ENCODE measurements at regions not wholly inside any gene's neighbourhood (a gene's known extent, or its start where the extent isn't known, plus 50 kb on each side); places are given as distances from the start of the nearest gene placed in this dataset.
"Not testable (repeated sequence)": the region's sequence is repeated elsewhere in the genome, so short reads cannot be mapped to it uniquely, and the experiment has no call there.

- DNase-seq (ENCODE audit: low read depth) = no peak
- no peak for TF ChIP-seq CTCF (IDR thresholded peaks at IDR 0.05; ENCODE audit: insufficient read depth, low read length)
- no peak overlapping the region for H3K4me3 ChIP-seq (ENCODE audit: low read depth, low read length)
Measured at GRCh38 chr1:94660994-94661393, 119.4 kb upstream of the F3 start.

- no peak overlapping the region for H3K4me3 ChIP-seq (ENCODE audit: low read depth, low read length)
- no peak for DNase-seq (ENCODE audit: low read depth)
- TF ChIP-seq CTCF (IDR thresholded peaks at IDR 0.05; ENCODE audit: insufficient read depth, low read length) = no peak
Measured at GRCh38 chr1:94660258-94660657, 118.7 kb upstream of the F3 start.

GRCh38 chr1:94659202-94659601, 117.6 kb upstream of the F3 start:
- not testable (repeated sequence) for H3K4me3 ChIP-seq (ENCODE audit: low read depth, low read length); DNase-seq (ENCODE audit: low read depth)

- peak; percentile 99 for DNase-seq (ENCODE audit: low read depth)
- H3K4me3 ChIP-seq (ENCODE audit: low read depth, low read length) = no peak overlapping the region
- no peak for TF ChIP-seq CTCF (IDR thresholded peaks at IDR 0.05; ENCODE audit: insufficient read depth, low read length)
Measured at GRCh38 chr1:94658221-94658620, 116.7 kb upstream of the F3 start.

GRCh38 chr1:94657776-94658175, 116.2 kb upstream of the F3 start:
- not testable (repeated sequence) for H3K4me3 ChIP-seq (ENCODE audit: low read depth, low read length); DNase-seq (ENCODE audit: low read depth)

GRCh38 chr1:94656967-94657366, 115.4 kb upstream of the F3 start:
- DNase-seq (ENCODE audit: low read depth) = no peak
- no peak for TF ChIP-seq CTCF (IDR thresholded peaks at IDR 0.05; ENCODE audit: insufficient read depth, low read length)
- H3K4me3 ChIP-seq (ENCODE audit: low read depth, low read length) = no peak overlapping the region

- no peak for TF ChIP-seq CTCF (IDR thresholded peaks at IDR 0.05; ENCODE audit: insufficient read depth, low read length)
- H3K4me3 ChIP-seq (ENCODE audit: low read depth, low read length) = no peak overlapping the region
- DNase-seq (ENCODE audit: low read depth) = no peak
Measured at GRCh38 chr1:94654919-94655318, 113.4 kb upstream of the F3 start.

- TF ChIP-seq CTCF (IDR thresholded peaks at IDR 0.05; ENCODE audit: insufficient read depth, low read length) = no peak
- no peak for DNase-seq (ENCODE audit: low read depth)
Measured at GRCh38 chr1:94654459-94654858, 112.9 kb upstream of the F3 start.

More at GRCh38 chr1:94654459-94654858, 112.9 kb upstream of the F3 start:
- no peak overlapping the region for H3K4me3 ChIP-seq (ENCODE audit: low read depth, low read length)

All from fibroblast of the aortic adventitia (primary cell).